Astrocyte of the cerebellum (primary cell): ENCODE measurements at regions not wholly inside any gene's neighbourhood (a gene's known extent, or its start where the extent isn't known, plus 50 kb on each side); places are given as distances from the start of the nearest gene placed in this dataset.
"Not testable (repeated sequence)": the region's sequence is repeated elsewhere in the genome, so short reads cannot be mapped to it uniquely, and the experiment has no call there.

Experiments
- DNase-seq: peaks from one replicate; pipeline ENCODE4 v3.0.0-alpha.2; 2011; ENCODE audit warnings: low read depth
- H3K4me3 ChIP-seq: 2 replicates; pipeline ENCODE4 v1.5.1; 2011; ENCODE audit warnings: mild to moderate bottlenecking, low read depth, low read length, moderate library complexity
- CTCF ChIP-seq: IDR thresholded peaks from 2 replicates; pipeline ENCODE4 v1.5.1; 2012; ENCODE audit warnings: low read length, low read depth, moderate library complexity, mild to moderate bottlenecking; ENCODE audit errors: missing control alignments
- in situ Hi-C: cut with HindIII; loops from 2 replicates; pipeline ENCODE4 v1.10.0; 2017; ENCODE audit warnings: low sequenced_read_pairs

- DNase-seq: no peak
- H3K4me3 ChIP-seq: no peak overlapping the region
- TF ChIP-seq CTCF: no peak
- in situ Hi-C loops: no loop called here
Measured at GRCh38 chr16:7246578-7246977, 86.1 kb upstream of the RBFOX1 start.

GRCh38 chr16:7239547-7239946, 93.1 kb upstream of the RBFOX1 start:
- in situ Hi-C loops: no loop called here
- no peak for DNase-seq
- TF ChIP-seq CTCF: no peak
- H3K4me3 ChIP-seq: no peak overlapping the region

- no peak for DNase-seq
- in situ Hi-C loops: no loop called here
- no peak overlapping the region for H3K4me3 ChIP-seq
- TF ChIP-seq CTCF: no peak
Measured at GRCh38 chr16:7236824-7237410, 95.7 kb upstream of the RBFOX1 start.

GRCh38 chr16:7233975-7234374, 98.7 kb upstream of the RBFOX1 start:
- H3K4me3 ChIP-seq: no peak overlapping the region
- no peak for TF ChIP-seq CTCF
- no peak for DNase-seq
- in situ Hi-C loops: no loop called here

- H3K4me3 ChIP-seq: no peak overlapping the region
- no peak for TF ChIP-seq CTCF
- in situ Hi-C loops: no loop called here
- DNase-seq: no peak
Measured at GRCh38 chr16:7231762-7232161, 100.9 kb upstream of the RBFOX1 start.

- DNase-seq, in situ Hi-C loops, H3K4me3 ChIP-seq: not testable (repeated sequence)
Measured at GRCh38 chr16:7229433-7230218, 103.0 kb upstream of the RBFOX1 start.

GRCh38 chr16:7227229-7227721, 105.4 kb upstream of the RBFOX1 start:
- TF ChIP-seq CTCF: no peak
- DNase-seq: no peak
- H3K4me3 ChIP-seq: no peak overlapping the region
- in situ Hi-C loops: no loop called here
